H9 (cell line): ENCODE measurements at regions not wholly inside any gene's neighbourhood (a gene's known extent, or its start where the extent isn't known, plus 50 kb on each side); places are given as distances from the start of the nearest gene placed in this dataset.

Source experiments
- DNase-seq: peaks from one replicate; pipeline ENCODE4 v3.0.0-alpha.2; 2017
- H2AFZ ChIP-seq: one replicate; pipeline ENCODE4 v1.6.1; 2013; ENCODE audit warnings: mild to moderate bottlenecking, low read length, control low read depth, moderate library complexity
- H2AK5ac ChIP-seq: 2 replicates; pipeline ENCODE4 v1.6.1; 2013; ENCODE audit warnings: low read length, control low read depth, mixed read lengths; ENCODE audit not compliant: insufficient read length
- H2BK120ac ChIP-seq: one replicate; pipeline ENCODE4 v1.6.1; 2013; ENCODE audit warnings: low read depth, mild to moderate bottlenecking, low read length, control low read depth, inconsistent platforms; ENCODE audit not compliant: poor library complexity, severe bottlenecking
- H2BK12ac ChIP-seq: 2 replicates; pipeline ENCODE4 v1.6.1; 2013; ENCODE audit warnings: low read length, control low read depth, mixed read lengths, low read depth; ENCODE audit not compliant: insufficient read length
- H2BK15ac ChIP-seq: 2 replicates; pipeline ENCODE4 v1.6.1; 2013; ENCODE audit warnings: low read depth, low read length, control low read depth
- H2BK20ac ChIP-seq: one replicate; pipeline ENCODE4 v1.6.1; 2013; ENCODE audit warnings: low read depth, mild to moderate bottlenecking, low read length, control low read depth, inconsistent platforms; ENCODE audit not compliant: poor library complexity, severe bottlenecking
- H2BK5ac ChIP-seq: 2 replicates; pipeline ENCODE4 v1.6.1; 2013; ENCODE audit warnings: low read length, control low read depth, mixed read lengths; ENCODE audit not compliant: insufficient read length
- H3K14ac ChIP-seq: 2 replicates; pipeline ENCODE4 v1.6.1; 2013; ENCODE audit warnings: low read length, control low read depth; ENCODE audit not compliant: insufficient read depth
- H3K18ac ChIP-seq: 2 replicates; pipeline ENCODE4 v1.6.1; 2013; ENCODE audit warnings: low read depth, mild to moderate bottlenecking, mixed read lengths, low read length, control low read depth; ENCODE audit not compliant: insufficient read length
- H3K23ac ChIP-seq: 2 replicates; pipeline ENCODE4 v1.6.1; 2013; ENCODE audit warnings: low read length, control low read depth, mixed read lengths, low read depth; ENCODE audit not compliant: insufficient read length
- H3K23me2 ChIP-seq: 2 replicates; pipeline ENCODE4 v1.6.1; 2013; ENCODE audit warnings: low read depth, mild to moderate bottlenecking, mixed read lengths, low read length, control low read depth; ENCODE audit not compliant: insufficient read length, poor library complexity, severe bottlenecking
- H3K27ac ChIP-seq: 2 replicates; pipeline ENCODE4 v1.5.1; 2013; ENCODE audit warnings: low read length, control low read depth, mixed read lengths, low read depth; ENCODE audit not compliant: insufficient read length
- H3K27me3 ChIP-seq: 2 replicates; pipeline ENCODE4 v1.6.1; 2013; ENCODE audit warnings: low read length, control low read depth, inconsistent platforms; ENCODE audit not compliant: insufficient read depth
- H3K4ac ChIP-seq: 2 replicates; pipeline ENCODE4 v1.6.1; 2013; ENCODE audit warnings: low read depth, mild to moderate bottlenecking, control low read depth, inconsistent platforms, low read length, moderate library complexity
- H3K4me1 ChIP-seq: 2 replicates; pipeline ENCODE4 v1.6.1; 2013; ENCODE audit warnings: low read length, control low read depth, inconsistent platforms; ENCODE audit not compliant: insufficient read depth
- H3K4me2 ChIP-seq: 2 replicates; pipeline ENCODE4 v1.6.1; 2013; ENCODE audit warnings: low read length, control low read depth, mixed read lengths; ENCODE audit not compliant: insufficient read length, insufficient read depth
- H3K56ac ChIP-seq: 2 replicates; pipeline ENCODE4 v1.6.1; 2013; ENCODE audit warnings: low read depth, mild to moderate bottlenecking, mixed read lengths, low read length, control low read depth; ENCODE audit not compliant: insufficient read length
- H3K79me1 ChIP-seq: 2 replicates; pipeline ENCODE4 v1.6.1; 2013; ENCODE audit warnings: low read depth, mild to moderate bottlenecking, moderate library complexity, low read length, control low read depth, inconsistent platforms; ENCODE audit not compliant: insufficient read depth, poor library complexity, severe bottlenecking
- H3K79me2 ChIP-seq: 2 replicates; pipeline ENCODE4 v1.6.1; 2013; ENCODE audit warnings: low read length, control low read depth, inconsistent platforms; ENCODE audit not compliant: insufficient read depth
- H3K9ac ChIP-seq: 2 replicates; pipeline ENCODE4 v1.6.1; 2013; ENCODE audit warnings: low read length, control low read depth, mixed read lengths; ENCODE audit not compliant: insufficient read length; ENCODE audit errors: extremely low read depth
- H3K9me3 ChIP-seq: one replicate; pipeline ENCODE4 v1.6.1; 2013; ENCODE audit warnings: low read depth, low read length, inconsistent platforms; ENCODE audit not compliant: control insufficient read depth
- H3T11ph ChIP-seq: one replicate; pipeline ENCODE4 v1.6.1; 2013; ENCODE audit warnings: mild to moderate bottlenecking, low read length, control low read depth, inconsistent platforms
- H4K20me1 ChIP-seq: one replicate; pipeline ENCODE4 v1.6.1; 2013; ENCODE audit not compliant: control insufficient read depth, insufficient read length, insufficient read depth
- H4K5ac ChIP-seq: 2 replicates; pipeline ENCODE4 v1.6.1; 2013; ENCODE audit warnings: low read depth, mild to moderate bottlenecking, mixed read lengths, low read length, control low read depth; ENCODE audit not compliant: insufficient read length
- H4K8ac ChIP-seq: replicated peaks from 2 replicates; pipeline ENCODE4 v1.6.1; 2013; ENCODE audit warnings: low read length, control low read depth, mixed read lengths, low read depth; ENCODE audit not compliant: insufficient read length
- H4K91ac ChIP-seq: 2 replicates; pipeline ENCODE4 v1.6.1; 2013; ENCODE audit warnings: low read depth, mild to moderate bottlenecking, moderate library complexity, mixed read lengths, low read length, control low read depth; ENCODE audit not compliant: insufficient read length
- H3K27ac Mint-ChIP-seq, 3 experiments: 2 replicates in 2 of 3; 3 replicates in 1 of 3; pipeline ENCODE4 v1.8.0; 2020 to 2021; ENCODE audit warnings: mixed read lengths in 3 of 3, mild to moderate bottlenecking in 1 of 3, moderate library complexity in 1 of 3
- H3K27me3 Mint-ChIP-seq: 2 replicates; pipeline ENCODE4 v1.8.0; 2021; ENCODE audit warnings: low read depth, mild to moderate bottlenecking, moderate library complexity, mixed read lengths
- H3K36me3 Mint-ChIP-seq, 3 experiments: 2 replicates in 2 of 3; 3 replicates in 1 of 3; pipeline ENCODE4 v1.8.0; 2020 to 2021; ENCODE audit warnings: low read depth in 3 of 3, mixed read lengths in 3 of 3; ENCODE audit not compliant: insufficient read depth in 1 of 3
- H3K4me1 Mint-ChIP-seq, 2 experiments: 2 replicates each; pipeline ENCODE4 v1.8.0; 2020; ENCODE audit warnings: mixed read lengths in 2 of 2
- H3K4me3 Mint-ChIP-seq, 2 experiments: 2 replicates in 1 of 2; 3 replicates in 1 of 2; pipeline ENCODE4 v1.8.0; 2020 to 2021; ENCODE audit warnings: mild to moderate bottlenecking in 2 of 2, mixed read lengths in 2 of 2, moderate library complexity in 1 of 2
- H3K9me3 Mint-ChIP-seq, 2 experiments: 2 replicates in 1 of 2; 3 replicates in 1 of 2; pipeline ENCODE4 v1.8.0; 2020; ENCODE audit warnings: mild to moderate bottlenecking in 2 of 2, mixed read lengths in 2 of 2, moderate library complexity in 1 of 2
- WGBS: extraction: QIAGEN DNeasy Blood & Tissue Kit; methylation state at CpG from one replicate; pipeline ENCODE4 v1.1.7; 2013; ENCODE audit warnings: missing lambda C conversion rate, low lambda C conversion rate, mixed read lengths; ENCODE audit not compliant: insufficient read length; ENCODE audit errors: extremely low coverage; 5-methylcytosine and 5-hydroxymethylcytosine counted together
- TF ChIP-seq, protein P1 (sequence below): fragments of 200-600 bp; sonication (generic); conservative IDR thresholded peaks from 3 replicates; pipeline ENCODE4 v1.8.0; 2021; ENCODE audit warnings: antibody characterized with exemption, mild to moderate bottlenecking

DNA sequence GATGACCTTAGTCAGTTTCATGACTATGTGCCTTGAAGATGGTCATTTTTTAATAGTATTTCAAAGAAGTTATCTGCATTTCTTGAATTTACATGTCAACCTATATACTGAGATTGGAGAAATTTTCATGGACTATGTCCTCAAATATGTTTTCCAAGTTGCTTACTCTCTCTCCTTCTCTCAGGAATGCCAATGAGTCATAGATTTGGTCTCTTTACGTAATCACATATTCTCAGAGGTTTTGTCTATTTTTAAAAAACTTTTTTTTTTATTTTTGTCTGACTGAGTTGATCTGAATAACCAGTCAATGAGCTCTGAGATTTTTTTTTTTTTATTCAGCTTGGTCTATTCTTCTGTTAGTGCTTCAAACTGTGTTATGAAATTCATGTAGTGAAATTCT lies 374.7 kb upstream of the GRIN3A start:
- no peak overlapping the region for H2BK15ac ChIP-seq
- H3K23ac ChIP-seq: no peak overlapping the region
- Mint-ChIP-seq H3K9me3 (no peaks in the 10 kb centered on the region; a peak in 1 of 5 replicates), H3K27me3 (no peaks in the 10 kb centered on the region), H3K27ac (no peak overlapping the region), H3K36me3 (no peaks in the 10 kb centered on the region; a peak in 1 of 7 replicates), H3K4me3 (no peak overlapping the region), H3K4me1 (no peaks in the 10 kb centered on the region)
- no peak overlapping the region for H4K8ac ChIP-seq
- no peak overlapping the region for H2BK5ac ChIP-seq
- DNase-seq: no peak
- H3K23me2 ChIP-seq: no peaks in the 10 kb centered on the region
- H3K27ac ChIP-seq: no peak overlapping the region
- H2AFZ ChIP-seq: no peak overlapping the region
- H3K14ac ChIP-seq: no peak overlapping the region
- H4K91ac ChIP-seq: no peak overlapping the region
- no peak overlapping the region for H2AK5ac ChIP-seq
- no peak overlapping the region for H2BK12ac ChIP-seq
- H3K9me3 ChIP-seq: no peaks in the 10 kb centered on the region
- H3K9ac ChIP-seq: no peak overlapping the region
- no peak overlapping the region for H3T11ph ChIP-seq
- H3K4ac ChIP-seq: no peak overlapping the region
- no peak overlapping the region for H2BK20ac ChIP-seq
- no CpG with 5 or more reads among the region's 1 CpG for WGBS
- H3K4me1 ChIP-seq: no peaks in the 10 kb centered on the region
- H4K20me1 ChIP-seq: no peaks in the 10 kb centered on the region
- H3K18ac ChIP-seq: no peak overlapping the region
- TF ChIP-seq, protein P1, sequence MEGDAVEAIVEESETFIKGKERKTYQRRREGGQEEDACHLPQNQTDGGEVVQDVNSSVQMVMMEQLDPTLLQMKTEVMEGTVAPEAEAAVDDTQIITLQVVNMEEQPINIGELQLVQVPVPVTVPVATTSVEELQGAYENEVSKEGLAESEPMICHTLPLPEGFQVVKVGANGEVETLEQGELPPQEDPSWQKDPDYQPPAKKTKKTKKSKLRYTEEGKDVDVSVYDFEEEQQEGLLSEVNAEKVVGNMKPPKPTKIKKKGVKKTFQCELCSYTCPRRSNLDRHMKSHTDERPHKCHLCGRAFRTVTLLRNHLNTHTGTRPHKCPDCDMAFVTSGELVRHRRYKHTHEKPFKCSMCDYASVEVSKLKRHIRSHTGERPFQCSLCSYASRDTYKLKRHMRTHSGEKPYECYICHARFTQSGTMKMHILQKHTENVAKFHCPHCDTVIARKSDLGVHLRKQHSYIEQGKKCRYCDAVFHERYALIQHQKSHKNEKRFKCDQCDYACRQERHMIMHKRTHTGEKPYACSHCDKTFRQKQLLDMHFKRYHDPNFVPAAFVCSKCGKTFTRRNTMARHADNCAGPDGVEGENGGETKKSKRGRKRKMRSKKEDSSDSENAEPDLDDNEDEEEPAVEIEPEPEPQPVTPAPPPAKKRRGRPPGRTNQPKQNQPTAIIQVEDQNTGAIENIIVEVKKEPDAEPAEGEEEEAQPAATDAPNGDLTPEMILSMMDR: no peak
- H3K79me1 ChIP-seq: no peaks in the 10 kb centered on the region
- H2BK120ac ChIP-seq: no peak overlapping the region
- no peak overlapping the region for H4K5ac ChIP-seq
- no peak overlapping the region for H3K56ac ChIP-seq
- H3K27me3 ChIP-seq: no peaks in the 10 kb centered on the region
- H3K79me2 ChIP-seq: no peaks in the 10 kb centered on the region
- H3K4me2 ChIP-seq: no peak overlapping the region
